ENCODE measurements at regions not wholly inside any gene's neighbourhood (a gene's known extent, or its start where the extent isn't known, plus 50 kb on each side); places are given as distances from the start of the nearest gene placed in this dataset.

GRCh38 chr5:133905424-133905823, 63.0 kb downstream of the C5orf15 start:
- H3K4me1 ChIP-seq (ENCODE audit: control insufficient read depth, insufficient read depth, low read length) = no peaks in the 10 kb centered on the region
- H3K27me3 ChIP-seq (replicated peaks; ENCODE audit: control insufficient read depth, insufficient read depth, low read length) = peaks cover 37% of the 10 kb centered on the region
- H3K9ac ChIP-seq (ENCODE audit: low read length) = no peak overlapping the region
- no peaks in the 10 kb centered on the region for H3K36me3 ChIP-seq (ENCODE audit: control insufficient read depth, insufficient read depth, low read length, severe bottlenecking)
- no peak for DNase-seq (ENCODE audit: low read depth)
- H3K9me3 ChIP-seq (ENCODE audit: control insufficient read depth, low read length) = no peaks in the 10 kb centered on the region
- no peak overlapping the region for H3K4me3 ChIP-seq (ENCODE audit: low read length)

- Histone ChIP-seq H3K4me1 (ENCODE audit: control insufficient read depth, insufficient read depth, low read length) (no peaks in the 10 kb centered on the region), H3K27me3 (replicated peaks; ENCODE audit: control insufficient read depth, insufficient read depth, low read length) (peaks cover 42% of the 10 kb centered on the region), H3K4me3 (ENCODE audit: low read length) (no peak overlapping the region), H3K36me3 (ENCODE audit: control insufficient read depth, insufficient read depth, low read length, severe bottlenecking) (no peaks in the 10 kb centered on the region), H3K9me3 (ENCODE audit: control insufficient read depth, low read length) (no peaks in the 10 kb centered on the region), H3K9ac (ENCODE audit: low read length) (no peak overlapping the region)
- no peak for DNase-seq (ENCODE audit: low read depth)
Measured at GRCh38 chr5:133904641-133905040, 63.8 kb downstream of the C5orf15 start.

- H3K4me3 ChIP-seq (ENCODE audit: low read length) = no peak overlapping the region
- H3K4me1 ChIP-seq (ENCODE audit: control insufficient read depth, insufficient read depth, low read length) = no peaks in the 10 kb centered on the region
- no peaks in the 10 kb centered on the region for H3K9me3 ChIP-seq (ENCODE audit: control insufficient read depth, low read length)
- peaks cover 51% of the 10 kb centered on the region for H3K27me3 ChIP-seq (replicated peaks; ENCODE audit: control insufficient read depth, insufficient read depth, low read length)
- no peak overlapping the region for H3K9ac ChIP-seq (ENCODE audit: low read length)
- no peaks in the 10 kb centered on the region for H3K36me3 ChIP-seq (ENCODE audit: control insufficient read depth, insufficient read depth, low read length, severe bottlenecking)
- no peak for DNase-seq (ENCODE audit: low read depth)
Measured at GRCh38 chr5:133902511-133903118, 65.8 kb downstream of the C5orf15 start.

GRCh38 chr5:133900534-133901270, 67.7 kb downstream of the C5orf15 start:
- no peak overlapping the region for H3K4me3 ChIP-seq (ENCODE audit: low read length)
- peaks cover 49% of the 10 kb centered on the region for H3K27me3 ChIP-seq (replicated peaks; ENCODE audit: control insufficient read depth, insufficient read depth, low read length)
- H3K9me3 ChIP-seq (ENCODE audit: control insufficient read depth, low read length) = no peaks in the 10 kb centered on the region
- no peaks in the 10 kb centered on the region for H3K4me1 ChIP-seq (ENCODE audit: control insufficient read depth, insufficient read depth, low read length)
- no peaks in the 10 kb centered on the region for H3K36me3 ChIP-seq (ENCODE audit: control insufficient read depth, insufficient read depth, low read length, severe bottlenecking)
- no peak for DNase-seq (ENCODE audit: low read depth)
- H3K9ac ChIP-seq (ENCODE audit: low read length) = no peak overlapping the region

GRCh38 chr5:133899506-133899905, 68.9 kb downstream of the C5orf15 start:
- Histone ChIP-seq H3K27me3 (replicated peaks; ENCODE audit: control insufficient read depth, insufficient read depth, low read length) (peaks cover 39% of the 10 kb centered on the region), H3K36me3 (ENCODE audit: control insufficient read depth, insufficient read depth, low read length, severe bottlenecking) (no peaks in the 10 kb centered on the region), H3K4me1 (ENCODE audit: control insufficient read depth, insufficient read depth, low read length) (no peaks in the 10 kb centered on the region), H3K9me3 (ENCODE audit: control insufficient read depth, low read length) (no peaks in the 10 kb centered on the region), H3K4me3 (ENCODE audit: low read length) (no peak overlapping the region), H3K9ac (ENCODE audit: low read length) (no peak overlapping the region)
- DNase-seq (ENCODE audit: low read depth) = no peak

- peaks cover 41% of the 10 kb centered on the region for H3K27me3 ChIP-seq (replicated peaks; ENCODE audit: control insufficient read depth, insufficient read depth, low read length)
- no peaks in the 10 kb centered on the region for H3K9me3 ChIP-seq (ENCODE audit: control insufficient read depth, low read length)
- H3K4me1 ChIP-seq (ENCODE audit: control insufficient read depth, insufficient read depth, low read length) = no peaks in the 10 kb centered on the region
- DNase-seq (ENCODE audit: low read depth) = no peak
- H3K9ac ChIP-seq (ENCODE audit: low read length) = no peak overlapping the region
- no peaks in the 10 kb centered on the region for H3K36me3 ChIP-seq (ENCODE audit: control insufficient read depth, insufficient read depth, low read length, severe bottlenecking)
- no peak overlapping the region for H3K4me3 ChIP-seq (ENCODE audit: low read length)
Measured at GRCh38 chr5:133898440-133898839, 70.0 kb downstream of the C5orf15 start.

GRCh38 chr5:133897431-133897830, 71.0 kb downstream of the C5orf15 start:
- Histone ChIP-seq H3K36me3 (ENCODE audit: control insufficient read depth, insufficient read depth, low read length, severe bottlenecking) (no peaks in the 10 kb centered on the region), H3K9ac (ENCODE audit: low read length) (no peak overlapping the region), H3K27me3 (replicated peaks; ENCODE audit: control insufficient read depth, insufficient read depth, low read length) (peaks cover 51% of the 10 kb centered on the region), H3K9me3 (ENCODE audit: control insufficient read depth, low read length) (no peaks in the 10 kb centered on the region), H3K4me1 (ENCODE audit: control insufficient read depth, insufficient read depth, low read length) (no peaks in the 10 kb centered on the region), H3K4me3 (ENCODE audit: low read length) (no peak overlapping the region)
- no peak for DNase-seq (ENCODE audit: low read depth)

- no peak overlapping the region for H3K9ac ChIP-seq (ENCODE audit: low read length)
- no peak overlapping the region for H3K4me3 ChIP-seq (ENCODE audit: low read length)
- no peaks in the 10 kb centered on the region for H3K36me3 ChIP-seq (ENCODE audit: control insufficient read depth, insufficient read depth, low read length, severe bottlenecking)
- peaks cover 55% of the 10 kb centered on the region for H3K27me3 ChIP-seq (replicated peaks; ENCODE audit: control insufficient read depth, insufficient read depth, low read length)
- no peaks in the 10 kb centered on the region for H3K9me3 ChIP-seq (ENCODE audit: control insufficient read depth, low read length)
- DNase-seq (ENCODE audit: low read depth) = no peak
- H3K4me1 ChIP-seq (ENCODE audit: control insufficient read depth, insufficient read depth, low read length) = no peaks in the 10 kb centered on the region
Measured at GRCh38 chr5:133896873-133897272, 71.6 kb downstream of the C5orf15 start.

GRCh38 chr5:133895979-133896845, 72.2 kb downstream of the C5orf15 start:
- peaks cover 59% of the 10 kb centered on the region for H3K27me3 ChIP-seq (replicated peaks; ENCODE audit: control insufficient read depth, insufficient read depth, low read length)
- no peak overlapping the region for H3K4me3 ChIP-seq (ENCODE audit: low read length)
- no peaks in the 10 kb centered on the region for H3K9me3 ChIP-seq (ENCODE audit: control insufficient read depth, low read length)
- H3K4me1 ChIP-seq (ENCODE audit: control insufficient read depth, insufficient read depth, low read length) = no peaks in the 10 kb centered on the region
- no peak overlapping the region for H3K9ac ChIP-seq (ENCODE audit: low read length)
- DNase-seq (ENCODE audit: low read depth) = no peak
- H3K36me3 ChIP-seq (ENCODE audit: control insufficient read depth, insufficient read depth, low read length, severe bottlenecking) = no peaks in the 10 kb centered on the region

- Histone ChIP-seq H3K9ac (ENCODE audit: low read length) (no peak overlapping the region), H3K9me3 (ENCODE audit: control insufficient read depth, low read length) (no peaks in the 10 kb centered on the region), H3K4me1 (ENCODE audit: control insufficient read depth, insufficient read depth, low read length) (no peaks in the 10 kb centered on the region), H3K27me3 (replicated peaks; ENCODE audit: control insufficient read depth, insufficient read depth, low read length) (peaks cover 67% of the 10 kb centered on the region), H3K36me3 (ENCODE audit: control insufficient read depth, insufficient read depth, low read length, severe bottlenecking) (no peaks in the 10 kb centered on the region), H3K4me3 (ENCODE audit: low read length) (no peak overlapping the region)
- no peak for DNase-seq (ENCODE audit: low read depth)
Measured at GRCh38 chr5:133894143-133894542, 74.3 kb downstream of the C5orf15 start.

GRCh38 chr5:133892774-133893173, 75.7 kb downstream of the C5orf15 start:
- no peak overlapping the region for H3K4me3 ChIP-seq (ENCODE audit: low read length)
- H3K27me3 ChIP-seq (replicated peaks; ENCODE audit: control insufficient read depth, insufficient read depth, low read length) = peaks cover 65% of the 10 kb centered on the region
- no peak for DNase-seq (ENCODE audit: low read depth)
- no peak overlapping the region for H3K9ac ChIP-seq (ENCODE audit: low read length)
- H3K4me1 ChIP-seq (ENCODE audit: control insufficient read depth, insufficient read depth, low read length) = no peaks in the 10 kb centered on the region
- H3K9me3 ChIP-seq (ENCODE audit: control insufficient read depth, low read length) = no peaks in the 10 kb centered on the region
- no peaks in the 10 kb centered on the region for H3K36me3 ChIP-seq (ENCODE audit: control insufficient read depth, insufficient read depth, low read length, severe bottlenecking)

Data from adipocyte (in vitro differentiated cells).